ENCODE measurements at regions not wholly inside any gene's neighbourhood (a gene's known extent, or its start where the extent isn't known, plus 50 kb on each side); places are given as distances from the start of the nearest gene placed in this dataset.

DNA sequence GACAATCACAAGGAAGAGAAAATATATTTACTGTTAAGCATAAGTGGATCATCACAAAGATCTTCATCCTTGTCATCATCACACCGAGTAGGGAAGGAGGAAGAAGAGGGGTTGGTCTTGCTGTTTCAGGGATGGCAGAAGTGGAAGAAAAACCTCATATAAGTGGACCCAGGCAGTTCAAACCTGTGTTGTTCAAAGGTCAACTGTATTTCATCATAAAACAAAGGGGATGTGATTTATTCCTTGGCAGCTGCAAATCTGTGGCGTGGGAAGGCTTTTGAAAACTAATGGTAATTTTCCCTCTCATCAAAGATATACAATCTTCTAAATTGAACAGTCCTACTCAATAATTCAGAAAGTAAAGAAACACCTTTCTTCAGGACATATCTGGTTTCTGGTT is 129.9 kb upstream of the ABI3BP start:
- H3K27ac ChIP-seq = no peak overlapping the region
- no peak for DNase-seq
- H3K4me1 ChIP-seq = no peaks in the 10 kb centered on the region
- H3K27me3 ChIP-seq = no peaks in the 10 kb centered on the region
- intact Hi-C loops (cut with DNase I; ENCODE audit: low total_unique reads) = no loop called here
- H3K4me3 ChIP-seq = no peak overlapping the region
- H3K36me3 ChIP-seq = no peaks in the 10 kb centered on the region
- H3K9me3 ChIP-seq = no peaks in the 10 kb centered on the region
- no peak for TF ChIP-seq POLR2A (IDR thresholded peaks at IDR 0.05)
- TF ChIP-seq, protein P1, sequence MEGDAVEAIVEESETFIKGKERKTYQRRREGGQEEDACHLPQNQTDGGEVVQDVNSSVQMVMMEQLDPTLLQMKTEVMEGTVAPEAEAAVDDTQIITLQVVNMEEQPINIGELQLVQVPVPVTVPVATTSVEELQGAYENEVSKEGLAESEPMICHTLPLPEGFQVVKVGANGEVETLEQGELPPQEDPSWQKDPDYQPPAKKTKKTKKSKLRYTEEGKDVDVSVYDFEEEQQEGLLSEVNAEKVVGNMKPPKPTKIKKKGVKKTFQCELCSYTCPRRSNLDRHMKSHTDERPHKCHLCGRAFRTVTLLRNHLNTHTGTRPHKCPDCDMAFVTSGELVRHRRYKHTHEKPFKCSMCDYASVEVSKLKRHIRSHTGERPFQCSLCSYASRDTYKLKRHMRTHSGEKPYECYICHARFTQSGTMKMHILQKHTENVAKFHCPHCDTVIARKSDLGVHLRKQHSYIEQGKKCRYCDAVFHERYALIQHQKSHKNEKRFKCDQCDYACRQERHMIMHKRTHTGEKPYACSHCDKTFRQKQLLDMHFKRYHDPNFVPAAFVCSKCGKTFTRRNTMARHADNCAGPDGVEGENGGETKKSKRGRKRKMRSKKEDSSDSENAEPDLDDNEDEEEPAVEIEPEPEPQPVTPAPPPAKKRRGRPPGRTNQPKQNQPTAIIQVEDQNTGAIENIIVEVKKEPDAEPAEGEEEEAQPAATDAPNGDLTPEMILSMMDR (IDR thresholded peaks at IDR 0.05) = no peak

DNA sequence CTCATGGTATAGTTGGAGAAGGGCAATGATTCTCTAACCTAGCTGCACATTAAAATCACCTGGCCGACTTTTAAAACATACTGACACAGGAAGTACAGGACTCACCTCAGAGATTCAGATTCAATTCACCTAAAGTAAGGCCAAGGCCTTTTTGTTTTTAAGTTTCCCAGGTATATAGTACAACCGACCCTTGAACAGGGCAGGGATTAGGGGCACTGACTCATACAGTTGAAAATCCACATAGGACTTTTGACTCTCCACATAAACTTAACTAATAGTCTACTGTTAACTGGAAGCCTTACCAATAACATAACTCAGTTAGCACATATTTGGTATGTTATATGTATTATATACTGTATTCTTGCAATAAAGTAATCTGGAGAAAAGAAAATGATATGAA is 129.5 kb upstream of the ABI3BP start:
- no peak overlapping the region for H3K4me3 ChIP-seq
- DNase-seq = no peak
- H3K36me3 ChIP-seq = no peaks in the 10 kb centered on the region
- no peaks in the 10 kb centered on the region for H3K27me3 ChIP-seq
- intact Hi-C loops (cut with DNase I; ENCODE audit: low total_unique reads) = no loop called here
- TF ChIP-seq, protein P1 (IDR thresholded peaks at IDR 0.05) = no peak
- TF ChIP-seq POLR2A (IDR thresholded peaks at IDR 0.05) = no peak
- no peak overlapping the region for H3K27ac ChIP-seq
- no peaks in the 10 kb centered on the region for H3K4me1 ChIP-seq
- no peaks in the 10 kb centered on the region for H3K9me3 ChIP-seq

DNA sequence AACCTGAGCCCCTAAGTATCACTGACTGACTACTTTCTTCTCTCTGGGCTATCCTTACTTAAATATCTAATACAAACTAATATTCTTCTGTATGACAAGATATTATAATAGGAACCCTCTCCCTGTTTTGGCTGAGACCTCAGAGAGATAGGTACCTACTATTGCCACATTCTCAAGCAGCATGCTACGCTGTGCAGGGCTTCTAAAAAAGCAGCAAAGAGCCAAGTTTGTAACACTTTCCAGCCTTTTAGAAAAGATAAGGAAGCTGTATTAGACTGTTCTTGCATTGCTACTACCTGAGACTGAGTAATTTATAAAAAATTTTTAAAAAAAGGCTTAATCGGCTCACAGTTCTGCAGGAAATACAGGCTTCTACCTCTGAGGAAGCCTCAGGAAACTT is 126.8 kb upstream of the ABI3BP start:
- TF ChIP-seq POLR2A (IDR thresholded peaks at IDR 0.05) = no peak
- TF ChIP-seq, protein P1 (IDR thresholded peaks at IDR 0.05) = no peak
- no peak overlapping the region for H3K27ac ChIP-seq
- H3K4me1 ChIP-seq = no peaks in the 10 kb centered on the region
- no peaks in the 10 kb centered on the region for H3K27me3 ChIP-seq
- no peaks in the 10 kb centered on the region for H3K36me3 ChIP-seq
- intact Hi-C loops (cut with DNase I; ENCODE audit: low total_unique reads) = no loop called here
- H3K9me3 ChIP-seq = no peaks in the 10 kb centered on the region
- no peak for DNase-seq
- no peak overlapping the region for H3K4me3 ChIP-seq

DNA sequence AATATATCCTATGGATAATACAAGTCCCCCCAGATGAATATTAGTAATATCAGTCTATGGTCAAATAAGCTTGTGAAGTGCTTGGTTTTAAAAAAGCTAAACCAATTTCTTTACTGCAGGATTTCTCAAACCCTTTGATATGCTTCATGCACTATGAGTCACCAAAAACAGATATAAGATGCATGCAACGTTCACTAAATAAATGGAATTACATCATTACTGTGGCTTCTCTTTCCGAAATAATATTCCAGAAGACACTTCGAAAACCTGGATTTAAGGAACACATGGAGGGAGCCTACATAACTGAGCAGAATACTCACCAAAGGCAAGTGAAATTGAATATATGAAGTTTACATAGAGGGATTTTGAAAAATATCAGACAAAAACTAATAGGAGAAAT is 126.3 kb upstream of the ABI3BP start:
- no peak for DNase-seq
- no peak overlapping the region for H3K27ac ChIP-seq
- no peaks in the 10 kb centered on the region for H3K9me3 ChIP-seq
- H3K36me3 ChIP-seq = no peaks in the 10 kb centered on the region
- TF ChIP-seq, protein P1 (IDR thresholded peaks at IDR 0.05) = no peak
- no peak for TF ChIP-seq POLR2A (IDR thresholded peaks at IDR 0.05)
- no peaks in the 10 kb centered on the region for H3K27me3 ChIP-seq
- intact Hi-C loops (cut with DNase I; ENCODE audit: low total_unique reads) = no loop called here
- H3K4me3 ChIP-seq = no peak overlapping the region
- no peaks in the 10 kb centered on the region for H3K4me1 ChIP-seq

DNA sequence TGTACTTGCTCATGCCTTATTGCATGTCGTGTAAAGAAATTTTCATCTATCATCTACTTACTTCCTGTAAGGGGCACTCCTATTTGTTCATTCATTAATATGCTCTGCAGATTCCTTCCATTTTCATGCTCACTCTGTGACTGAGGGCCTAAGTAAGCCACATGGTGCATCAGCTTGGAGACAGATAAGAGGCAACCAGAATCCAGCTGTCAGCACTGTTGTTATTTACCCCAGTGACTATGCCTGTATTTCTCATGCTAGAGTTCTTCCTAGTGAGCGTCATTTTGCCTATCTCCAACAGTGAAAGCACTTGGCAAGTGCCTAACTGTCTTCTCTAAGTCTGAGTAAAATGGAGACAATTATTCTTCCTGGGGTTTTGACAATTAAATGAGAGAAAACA is 124.8 kb upstream of the ABI3BP start:
- intact Hi-C loops (cut with DNase I; ENCODE audit: low total_unique reads) = no loop called here

More for the DNA sequence above, 124.8 kb upstream of the ABI3BP start:
- Histone ChIP-seq H3K4me1 (no peaks in the 10 kb centered on the region), H3K36me3 (no peaks in the 10 kb centered on the region), H3K4me3 (no peak overlapping the region), H3K9me3 (no peaks in the 10 kb centered on the region), H3K27ac (no peak overlapping the region), H3K27me3 (no peaks in the 10 kb centered on the region)
- no peak for DNase-seq
- no peak for TF ChIP-seq POLR2A (IDR thresholded peaks at IDR 0.05)
- TF ChIP-seq, protein P1 (IDR thresholded peaks at IDR 0.05) = no peak

Data from uterus (tissue), 3 donors.